Pancreas (tissue), 10 donors: ENCODE measurements at regions not wholly inside any gene's neighbourhood (a gene's known extent, or its start where the extent isn't known, plus 50 kb on each side); places are given as distances from the start of the nearest gene placed in this dataset.
A peak's percentile ranks its signal among the peaks of the same experiment; 100 is the strongest.

Source experiments
- ATAC-seq, 4 donors: fragments of 200-7000 bp; cut with Tn5 transposase; one replicate each; pipeline versions ENCODE4 v1.8.0 to v1.9.1; 2020; ENCODE audit warnings: mild to moderate bottlenecking in 4 of 4, moderate library complexity in 4 of 4
- DNase-seq, 6 donors: peaks; one replicate each; pipeline ENCODE4 v3.0.0-alpha.2; 2020
- FAIRE-seq: peaks from 2 replicates; lab custom pipeline; 2012; peaks lifted over from hg19 to GRCh38; lab: Jason Lieb, UNC
- H3K27ac ChIP-seq, 4 donors: fragments of 200-600 bp; sonication (generic); 1 replicate in 3 of 4; 2 replicates in 1 of 4; pipeline versions ENCODE4 v1.5.0 to v1.8.0; 2020
- H3K27me3 ChIP-seq, 4 donors: fragments of 200-600 bp; one replicate each; pipeline ENCODE4 v1.8.0; 2021
- H3K36me3 ChIP-seq, 3 donors: fragments of 200-600 bp; sonication (generic) in 1 of 3; one replicate each; pipeline versions ENCODE4 v1.5.0 to v1.8.0; 2020 to 2021
- H3K4me1 ChIP-seq, 3 donors: fragments of 200-600 bp; one replicate each; pipeline ENCODE4 v1.8.0; 2021
- H3K4me3 ChIP-seq, 4 donors: fragments of 200-600 bp; sonication (generic) in 2 of 4; one replicate each; pipeline versions ENCODE4 v1.5.0 to v1.8.0; 2020 to 2021
- H3K9me3 ChIP-seq, 4 donors: fragments of 200-600 bp; one replicate each; pipeline ENCODE4 v1.8.0; 2021
- WGBS, 2 donors: extraction: QIAGEN DNeasy Blood & Tissue Kit; methylation state at CpG; one replicate each; pipeline ENCODE4 v1.1.7; 2013; 5-methylcytosine and 5-hydroxymethylcytosine counted together
- intact Hi-C, 3 donors: fragments of 100-400 bp; cut with DNase I; formaldehyde crosslinking; loops; one replicate each; pipeline versions ENCODE4 v1.11.1 to v1.14.2; 2022
- TF ChIP-seq, protein P1 (sequence below), 4 donors: fragments of 200-600 bp; sonication (generic) in 3 of 4; IDR thresholded peaks; one replicate each; pipeline versions ENCODE4 v1.5.0 to v1.8.0; 2021; ENCODE audit warnings: antibody characterized with exemption in 4 of 4
- donor health status: healthy with polysubstance abuse.
- donor health status: DM: no; HTN: no; CAD: no; lungs with moderate emphysema.
- donor health status: DM: no; HTN: no; CAD: no.
- donor health status: control.
- donor health status: control.
- donor health status: Bipolar disorder and iron deficiency.
- donor health status: DM: yes; HTN: yes; CAD: no.
- donor health status: DM: no; HTN: no; CAD: no.
- donor health status: DM: no; HTN: no; CAD: no.
- donor health status: DM: yes; HTN: yes; CAD: no.

DNA sequence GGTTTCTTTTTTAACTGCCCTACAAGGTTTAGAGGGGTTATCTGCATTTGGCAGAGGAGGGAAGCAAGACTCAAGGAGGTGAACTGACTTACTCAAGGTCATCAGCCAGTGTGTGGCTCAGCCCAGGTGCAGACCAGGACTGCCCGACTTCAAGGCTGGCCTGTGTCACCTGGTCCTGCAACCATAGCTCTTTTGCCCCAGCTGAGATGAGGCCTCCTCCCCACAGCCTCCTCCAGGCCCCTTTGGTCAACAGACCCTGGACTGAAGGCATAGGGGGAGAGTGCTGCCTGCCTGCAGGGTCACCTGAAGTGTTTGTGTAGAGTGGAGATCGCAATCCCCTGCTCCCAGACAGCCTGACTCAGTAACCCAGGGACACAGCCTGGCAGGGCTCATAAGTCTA is 168.5 kb upstream of the GLI2 start:
- peak in 1 of 6 donors; percentile 50 for DNase-seq
- peaks cover 0 to 8% (median 5%) of the 10 kb centered on the region in 3 donors for H3K4me1 ChIP-seq

DNA sequence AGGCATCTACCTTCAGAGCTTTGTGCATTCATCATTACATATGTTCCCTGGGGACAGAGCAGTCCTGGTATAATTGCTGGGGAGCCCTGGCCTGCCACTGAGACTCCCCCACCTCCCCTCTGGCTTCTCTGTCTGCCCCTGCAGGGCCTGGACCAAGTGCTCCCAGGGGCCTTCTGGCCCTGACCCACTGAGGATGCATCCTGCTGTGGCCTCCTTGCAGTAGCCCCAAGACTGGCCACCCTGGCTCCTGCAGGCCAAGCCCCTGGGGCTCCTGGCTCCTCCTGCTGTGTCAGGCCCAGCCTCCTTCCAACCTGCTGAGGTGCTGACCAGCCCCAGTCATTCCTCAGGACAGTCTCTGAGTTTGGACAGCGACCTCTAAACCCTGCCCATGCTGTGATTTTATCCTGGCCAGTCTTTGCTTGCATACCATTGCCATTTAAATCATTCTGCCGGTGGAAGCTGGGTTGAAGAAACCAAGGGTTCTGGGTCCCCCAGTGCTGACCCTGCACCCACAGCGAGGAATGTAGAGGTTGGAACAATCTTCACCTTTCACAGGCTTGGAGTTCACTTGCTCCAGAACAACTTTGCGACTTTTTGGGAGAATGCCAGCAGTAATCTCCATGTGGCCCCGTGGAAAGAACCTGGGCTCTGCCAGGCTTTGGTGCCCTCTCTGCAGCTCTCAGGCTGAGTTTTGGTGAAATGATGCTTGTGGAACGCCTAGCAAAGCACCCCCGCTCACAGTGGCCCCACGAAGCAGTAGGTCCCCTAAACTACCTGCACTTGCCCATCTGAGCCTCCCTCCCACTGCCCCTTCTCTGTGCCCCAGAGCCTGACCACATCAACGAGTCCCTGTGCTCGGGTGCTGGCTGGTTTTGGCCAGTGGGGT is 167.3 kb upstream of the GLI2 start:
- no peaks in the 10 kb centered on the region for H3K9me3 ChIP-seq
- H3K27ac ChIP-seq, result no peak overlapping the region
- TF ChIP-seq, protein P1, sequence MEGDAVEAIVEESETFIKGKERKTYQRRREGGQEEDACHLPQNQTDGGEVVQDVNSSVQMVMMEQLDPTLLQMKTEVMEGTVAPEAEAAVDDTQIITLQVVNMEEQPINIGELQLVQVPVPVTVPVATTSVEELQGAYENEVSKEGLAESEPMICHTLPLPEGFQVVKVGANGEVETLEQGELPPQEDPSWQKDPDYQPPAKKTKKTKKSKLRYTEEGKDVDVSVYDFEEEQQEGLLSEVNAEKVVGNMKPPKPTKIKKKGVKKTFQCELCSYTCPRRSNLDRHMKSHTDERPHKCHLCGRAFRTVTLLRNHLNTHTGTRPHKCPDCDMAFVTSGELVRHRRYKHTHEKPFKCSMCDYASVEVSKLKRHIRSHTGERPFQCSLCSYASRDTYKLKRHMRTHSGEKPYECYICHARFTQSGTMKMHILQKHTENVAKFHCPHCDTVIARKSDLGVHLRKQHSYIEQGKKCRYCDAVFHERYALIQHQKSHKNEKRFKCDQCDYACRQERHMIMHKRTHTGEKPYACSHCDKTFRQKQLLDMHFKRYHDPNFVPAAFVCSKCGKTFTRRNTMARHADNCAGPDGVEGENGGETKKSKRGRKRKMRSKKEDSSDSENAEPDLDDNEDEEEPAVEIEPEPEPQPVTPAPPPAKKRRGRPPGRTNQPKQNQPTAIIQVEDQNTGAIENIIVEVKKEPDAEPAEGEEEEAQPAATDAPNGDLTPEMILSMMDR (IDR thresholded peaks at IDR 0.05), result no peak
- FAIRE-seq (no peak), DNase-seq (no peak), ATAC-seq (no peak)
- H3K4me3 ChIP-seq, result no peak overlapping the region
- H3K27me3 ChIP-seq, result no peaks in the 10 kb centered on the region
- H3K36me3 ChIP-seq, result no peaks in the 10 kb centered on the region
- peaks cover 0 to 8% (median 5%) of the 10 kb centered on the region in 3 donors for H3K4me1 ChIP-seq
- intact Hi-C loops, result no loop called here
- 66 to 75% methylated on average over 10 of the region's 10 CpGs for WGBS, 2 donors

More for the DNA sequence above, 168.5 kb upstream of the GLI2 start:
- no peaks in the 10 kb centered on the region for H3K9me3 ChIP-seq
- H3K27me3 ChIP-seq, result no peaks in the 10 kb centered on the region
- whole genome bisulfite sequencing, 2 donors, result 42 to 47% methylated on average over 2 of the region's 2 CpGs
- H3K4me3 ChIP-seq, result no peak overlapping the region
- TF ChIP-seq, protein P1 (IDR thresholded peaks at IDR 0.05), result no peak
- peak overlapping the region in 1 of 4 donors; percentile 23 for H3K27ac ChIP-seq
- ATAC-seq, result peak; percentile 39 to 82 (median 66)
- intact Hi-C loops, result no loop called here
- FAIRE-seq, result no peak
- H3K36me3 ChIP-seq, result no peaks in the 10 kb centered on the region

DNA sequence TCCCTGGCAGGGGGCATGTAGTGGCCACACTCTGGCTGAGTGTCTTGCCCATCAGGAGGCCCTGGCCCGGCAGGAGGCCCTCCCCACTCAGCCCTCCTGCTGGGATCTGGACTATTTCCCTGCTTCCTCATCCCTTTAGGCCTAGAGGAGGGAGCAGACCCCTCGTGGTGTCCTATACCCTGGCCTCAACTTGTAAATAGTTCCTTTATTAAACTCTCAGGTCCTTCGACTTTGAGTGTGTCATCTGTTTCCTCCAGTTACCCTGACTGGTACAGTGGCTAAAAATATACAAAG is 166.7 kb upstream of the GLI2 start:
- no peak overlapping the region for H3K27ac ChIP-seq

DNA sequence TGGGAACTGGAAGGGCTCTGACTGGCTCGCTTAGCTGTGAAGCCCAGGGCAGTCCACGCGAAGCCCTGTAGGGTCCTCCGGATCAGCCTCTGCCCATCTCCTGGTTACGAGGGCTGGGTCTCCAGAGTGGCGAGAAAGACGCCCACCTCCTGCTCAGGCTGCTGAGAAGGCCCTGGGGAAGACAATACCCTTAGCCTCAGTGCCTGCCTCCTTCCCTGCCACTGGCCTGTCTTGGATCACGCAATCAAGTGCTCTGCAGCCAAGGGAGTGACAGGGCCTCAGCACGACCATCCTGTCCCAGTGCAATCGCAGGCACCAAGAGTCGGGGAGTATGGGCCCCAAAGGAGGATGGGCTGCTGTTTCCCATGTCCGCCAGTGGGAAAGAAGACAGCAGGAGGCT is 165.7 kb upstream of the GLI2 start:
- Histone ChIP-seq H3K36me3 (no peaks in the 10 kb centered on the region), H3K4me3 (no peak overlapping the region), H3K27ac (no peak overlapping the region), H3K4me1 (peaks cover 0 to 8% (median 5%) of the 10 kb centered on the region in 3 donors), H3K27me3 (no peaks in the 10 kb centered on the region), H3K9me3 (no peaks in the 10 kb centered on the region)
- no peak for DNase-seq
- WGBS, 2 donors, result 95 to 99% methylated on average over 12 of the region's 12 CpGs
- TF ChIP-seq, protein P1 (IDR thresholded peaks at IDR 0.05), result no peak
- intact Hi-C loops, result no loop called here
- FAIRE-seq, result no peak
- no peak for ATAC-seq

More for the DNA sequence above, 166.7 kb upstream of the GLI2 start:
- FAIRE-seq (no peak), ATAC-seq (no peak), DNase-seq (no peak)
- intact Hi-C loops, result no loop called here
- TF ChIP-seq, protein P1 (IDR thresholded peaks at IDR 0.05), result no peak
- no peaks in the 10 kb centered on the region for H3K27me3 ChIP-seq
- H3K9me3 ChIP-seq, result no peaks in the 10 kb centered on the region
- H3K4me1 ChIP-seq, result peaks cover 0 to 8% (median 5%) of the 10 kb centered on the region in 3 donors
- no peaks in the 10 kb centered on the region for H3K36me3 ChIP-seq
- H3K4me3 ChIP-seq, result no peak overlapping the region
- WGBS, 2 donors, result 65 to 68% methylated on average over 3 of the region's 3 CpGs

DNA sequence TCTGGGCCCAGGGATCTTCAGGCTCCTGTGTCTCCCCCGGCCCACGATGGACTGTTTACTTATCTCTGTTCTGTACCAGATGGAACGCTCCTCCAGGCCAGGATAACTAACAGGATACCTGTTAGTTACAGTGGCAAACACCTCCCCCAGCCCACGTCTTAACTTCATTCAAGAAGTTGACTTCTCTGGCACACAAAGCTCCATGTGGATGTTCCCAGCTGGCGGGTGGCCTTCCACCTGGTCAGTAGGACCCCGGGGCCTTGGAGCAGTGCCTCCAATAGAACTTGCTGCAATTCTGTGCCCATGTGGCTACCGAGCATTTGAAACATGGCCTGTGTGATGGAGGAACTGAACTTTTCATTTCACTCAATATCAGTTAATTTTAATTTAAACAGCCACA is 165.1 kb upstream of the GLI2 start:
- H3K36me3 ChIP-seq, result no peaks in the 10 kb centered on the region
- H3K9me3 ChIP-seq, result no peaks in the 10 kb centered on the region
- ATAC-seq (no peak), FAIRE-seq (no peak), DNase-seq (no peak)
- TF ChIP-seq, protein P1 (IDR thresholded peaks at IDR 0.05), result no peak
- H3K27ac ChIP-seq, result no peak overlapping the region
- intact Hi-C loops, result no loop called here
- 76 to 81% methylated on average over 7 of the region's 7 CpGs for WGBS, 2 donors
- H3K27me3 ChIP-seq, result no peaks in the 10 kb centered on the region
- H3K4me1 ChIP-seq, result peaks cover 0 to 8% (median 5%) of the 10 kb centered on the region in 3 donors
- H3K4me3 ChIP-seq, result no peak overlapping the region
